Lower leg skin (tissue), 3 donors: ENCODE measurements at regions not wholly inside any gene's neighbourhood (a gene's known extent, or its start where the extent isn't known, plus 50 kb on each side); places are given as distances from the start of the nearest gene placed in this dataset.

Experiments used
- POLR2A ChIP-seq, 2 donors: fragments of 450-650 bp; IDR thresholded peaks; one replicate each; pipeline ENCODE4 v1.6.1; 2016 to 2017; ENCODE audit warnings: antibody characterized with exemption in 2 of 2, mild to moderate bottlenecking in 1 of 2, moderate library complexity in 1 of 2
- TF ChIP-seq, protein P1 (sequence below), 3 donors: fragments of 450-650 bp; IDR thresholded peaks; one replicate each; pipeline ENCODE4 v1.5.1; 2016; ENCODE audit warnings: antibody characterized with exemption in 3 of 3, mild to moderate bottlenecking in 3 of 3, moderate library complexity in 2 of 3

DNA sequence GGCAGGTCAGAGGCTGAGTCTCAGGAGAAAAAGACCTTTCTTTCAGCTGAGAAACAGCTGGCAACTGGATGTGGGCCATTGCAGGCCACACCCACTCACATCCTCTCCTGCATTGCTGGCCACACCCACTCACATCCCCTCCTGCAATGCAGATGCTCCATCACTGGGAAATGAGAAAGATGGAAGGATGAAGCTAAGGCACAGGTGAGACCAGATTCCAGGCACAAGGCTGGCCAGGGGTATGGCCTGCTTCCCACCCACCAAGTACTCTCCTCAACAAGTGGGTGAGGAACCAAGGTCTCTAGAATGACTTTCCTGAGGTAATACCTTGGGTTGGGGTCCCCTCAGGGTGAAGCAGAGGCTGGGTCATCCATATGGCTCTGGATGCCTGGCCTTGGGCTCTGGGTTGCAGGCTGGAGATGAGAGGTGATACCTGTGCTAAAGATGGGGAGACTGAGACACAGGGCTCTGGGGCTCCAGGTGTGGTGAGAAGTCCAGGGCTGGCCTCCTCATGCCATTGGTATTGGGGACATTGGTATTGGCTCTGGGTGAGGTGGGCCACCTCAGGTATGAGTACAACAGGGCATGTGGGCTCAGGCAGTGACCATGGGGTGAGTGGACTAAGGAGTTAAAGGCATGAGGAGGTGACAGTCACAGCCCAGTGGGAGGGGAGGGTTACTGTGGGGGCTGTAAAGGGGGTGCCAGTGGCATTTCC lies 1726.8 kb downstream of the TP53TG3F start:
- TF ChIP-seq, protein P1, sequence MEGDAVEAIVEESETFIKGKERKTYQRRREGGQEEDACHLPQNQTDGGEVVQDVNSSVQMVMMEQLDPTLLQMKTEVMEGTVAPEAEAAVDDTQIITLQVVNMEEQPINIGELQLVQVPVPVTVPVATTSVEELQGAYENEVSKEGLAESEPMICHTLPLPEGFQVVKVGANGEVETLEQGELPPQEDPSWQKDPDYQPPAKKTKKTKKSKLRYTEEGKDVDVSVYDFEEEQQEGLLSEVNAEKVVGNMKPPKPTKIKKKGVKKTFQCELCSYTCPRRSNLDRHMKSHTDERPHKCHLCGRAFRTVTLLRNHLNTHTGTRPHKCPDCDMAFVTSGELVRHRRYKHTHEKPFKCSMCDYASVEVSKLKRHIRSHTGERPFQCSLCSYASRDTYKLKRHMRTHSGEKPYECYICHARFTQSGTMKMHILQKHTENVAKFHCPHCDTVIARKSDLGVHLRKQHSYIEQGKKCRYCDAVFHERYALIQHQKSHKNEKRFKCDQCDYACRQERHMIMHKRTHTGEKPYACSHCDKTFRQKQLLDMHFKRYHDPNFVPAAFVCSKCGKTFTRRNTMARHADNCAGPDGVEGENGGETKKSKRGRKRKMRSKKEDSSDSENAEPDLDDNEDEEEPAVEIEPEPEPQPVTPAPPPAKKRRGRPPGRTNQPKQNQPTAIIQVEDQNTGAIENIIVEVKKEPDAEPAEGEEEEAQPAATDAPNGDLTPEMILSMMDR (IDR thresholded peaks at IDR 0.05): no peak
- TF ChIP-seq POLR2A (IDR thresholded peaks at IDR 0.05): no peak
